ENCODE measurements at regions not wholly inside any gene's neighbourhood (a gene's known extent, or its start where the extent isn't known, plus 50 kb on each side); places are given as distances from the start of the nearest gene placed in this dataset.

DNA sequence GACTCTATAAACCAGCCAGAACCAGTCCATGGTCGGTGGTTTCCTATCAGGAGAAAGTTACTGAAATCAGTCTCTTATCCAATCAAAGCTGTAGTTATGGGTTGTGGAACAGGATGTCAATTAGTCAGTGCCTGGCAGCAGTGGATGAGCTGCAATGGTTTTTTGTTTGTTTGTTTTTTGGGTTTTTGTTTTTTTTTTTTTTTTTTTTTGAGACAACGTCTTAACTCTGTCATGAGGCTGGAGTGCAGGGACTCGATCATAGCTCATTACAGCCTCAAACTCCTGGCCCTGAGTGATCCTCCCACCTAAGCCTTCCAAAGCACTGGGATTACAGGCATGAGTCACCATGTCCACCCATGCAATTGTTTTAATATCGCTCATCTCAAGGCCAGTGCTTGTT is 113.3 kb upstream of the CAND1 start:
- no peaks in the 10 kb centered on the region for H3K9me1 ChIP-seq (ENCODE audit: control insufficient read depth, insufficient read depth, low read length)
- intact Hi-C loops (cut with micrococcal nuclease) = no loop called here
- no peak overlapping the region for H3K4me2 ChIP-seq (ENCODE audit: insufficient read depth, low read length)
- FAIRE-seq (no peak), ATAC-seq (no peak), DNase-seq (ENCODE audit: extremely low read depth in 1 of 4, low spot score in 3 of 4) (no peak)
- H3K4me1 ChIP-seq (replicated peaks in 1 of 2; ENCODE audit: control insufficient read depth in 2 of 2, insufficient read depth in 2 of 2, low read length in 2 of 2) = no peaks in the 10 kb centered on the region
- H2AFZ ChIP-seq (ENCODE audit: low read depth, low read length) = no peak overlapping the region
- ChIA-PET POLR2A (no interaction called here), CTCF (ENCODE audit: low intra/inter-chr PET ratio) (no interaction called here)
- 0% methylated on average over 4 of the region's 4 CpGs for WGBS (ENCODE audit: insufficient coverage, low coverage, missing lambda C conversion rate)
- H3K4me3 ChIP-seq = no peak overlapping the region
- no peak overlapping the region for H3K9ac ChIP-seq (ENCODE audit: insufficient read depth in 1 of 2, low read depth in 2 of 2, low read length in 2 of 2)
- BruUV-seq (replicated peaks) = no TSS peak
- no peak overlapping the region for H3K27ac ChIP-seq (ENCODE audit: extremely low read depth, low read depth, low read length)
- no peaks in the 10 kb centered on the region for H4K20me1 ChIP-seq (replicated peaks; ENCODE audit: control insufficient read depth, insufficient read depth, low read length)
- no peaks in the 10 kb centered on the region for H3K36me3 ChIP-seq (ENCODE audit: control insufficient read depth, insufficient read depth, low read length)
- no peaks in the 10 kb centered on the region for H3K79me2 ChIP-seq (ENCODE audit: control insufficient read depth, insufficient read depth, low read length)
- H3K27me3 ChIP-seq (ENCODE audit: control insufficient read depth in 2 of 2, insufficient read depth in 2 of 2, low read length in 2 of 2) = no peaks in the 10 kb centered on the region; a peak in 1 of 5 replicates
- TF ChIP-seq, protein P1, sequence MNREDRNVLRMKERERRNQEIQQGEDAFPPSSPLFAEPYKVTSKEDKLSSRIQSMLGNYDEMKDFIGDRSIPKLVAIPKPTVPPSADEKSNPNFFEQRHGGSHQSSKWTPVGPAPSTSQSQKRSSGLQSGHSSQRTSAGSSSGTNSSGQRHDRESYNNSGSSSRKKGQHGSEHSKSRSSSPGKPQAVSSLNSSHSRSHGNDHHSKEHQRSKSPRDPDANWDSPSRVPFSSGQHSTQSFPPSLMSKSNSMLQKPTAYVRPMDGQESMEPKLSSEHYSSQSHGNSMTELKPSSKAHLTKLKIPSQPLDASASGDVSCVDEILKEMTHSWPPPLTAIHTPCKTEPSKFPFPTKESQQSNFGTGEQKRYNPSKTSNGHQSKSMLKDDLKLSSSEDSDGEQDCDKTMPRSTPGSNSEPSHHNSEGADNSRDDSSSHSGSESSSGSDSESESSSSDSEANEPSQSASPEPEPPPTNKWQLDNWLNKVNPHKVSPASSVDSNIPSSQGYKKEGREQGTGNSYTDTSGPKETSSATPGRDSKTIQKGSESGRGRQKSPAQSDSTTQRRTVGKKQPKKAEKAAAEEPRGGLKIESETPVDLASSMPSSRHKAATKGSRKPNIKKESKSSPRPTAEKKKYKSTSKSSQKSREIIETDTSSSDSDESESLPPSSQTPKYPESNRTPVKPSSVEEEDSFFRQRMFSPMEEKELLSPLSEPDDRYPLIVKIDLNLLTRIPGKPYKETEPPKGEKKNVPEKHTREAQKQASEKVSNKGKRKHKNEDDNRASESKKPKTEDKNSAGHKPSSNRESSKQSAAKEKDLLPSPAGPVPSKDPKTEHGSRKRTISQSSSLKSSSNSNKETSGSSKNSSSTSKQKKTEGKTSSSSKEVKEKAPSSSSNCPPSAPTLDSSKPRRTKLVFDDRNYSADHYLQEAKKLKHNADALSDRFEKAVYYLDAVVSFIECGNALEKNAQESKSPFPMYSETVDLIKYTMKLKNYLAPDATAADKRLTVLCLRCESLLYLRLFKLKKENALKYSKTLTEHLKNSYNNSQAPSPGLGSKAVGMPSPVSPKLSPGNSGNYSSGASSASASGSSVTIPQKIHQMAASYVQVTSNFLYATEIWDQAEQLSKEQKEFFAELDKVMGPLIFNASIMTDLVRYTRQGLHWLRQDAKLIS (CRISPR knock-in tag; IDR thresholded peaks at IDR 0.05) = no peak
- TF ChIP-seq KDM4B (IDR thresholded peaks at IDR 0.05; ENCODE audit: borderline replicate concordance in 2 of 2, low read depth in 1 of 2) = no peak
- TF ChIP-seq STAT5A (IDR thresholded peaks at IDR 0.05; ENCODE audit: borderline replicate concordance, low read length) = no peak
- TF ChIP-seq ESRRA (IDR thresholded peaks at IDR 0.05; ENCODE audit: borderline replicate concordance, low read depth) = no peak
- no peak for TF ChIP-seq FOS (IDR thresholded peaks at IDR 0.05; ENCODE audit: extremely low read depth, insufficient read length)
- no peak for TF ChIP-seq SMARCB1 (IDR thresholded peaks at IDR 0.05; ENCODE audit: insufficient read length, low read depth)
- TF ChIP-seq ZNF274 (IDR thresholded peaks at IDR 0.05; ENCODE audit: borderline replicate concordance, low read depth, low read length) = no peak
- TF ChIP-seq NR1H2 (CRISPR knock-in tag; IDR thresholded peaks at IDR 0.05) = no peak
- no peak for TF ChIP-seq ZBTB5 (IDR thresholded peaks at IDR 0.05)
- TF ChIP-seq, protein P2, sequence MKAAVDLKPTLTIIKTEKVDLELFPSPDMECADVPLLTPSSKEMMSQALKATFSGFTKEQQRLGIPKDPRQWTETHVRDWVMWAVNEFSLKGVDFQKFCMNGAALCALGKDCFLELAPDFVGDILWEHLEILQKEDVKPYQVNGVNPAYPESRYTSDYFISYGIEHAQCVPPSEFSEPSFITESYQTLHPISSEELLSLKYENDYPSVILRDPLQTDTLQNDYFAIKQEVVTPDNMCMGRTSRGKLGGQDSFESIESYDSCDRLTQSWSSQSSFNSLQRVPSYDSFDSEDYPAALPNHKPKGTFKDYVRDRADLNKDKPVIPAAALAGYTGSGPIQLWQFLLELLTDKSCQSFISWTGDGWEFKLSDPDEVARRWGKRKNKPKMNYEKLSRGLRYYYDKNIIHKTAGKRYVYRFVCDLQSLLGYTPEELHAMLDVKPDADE (conservative IDR thresholded peaks at IDR 0.05; ENCODE audit: control insufficient read depth, low read depth, low read length) = no peak
- no peak for TF ChIP-seq POLR2B (IDR thresholded peaks at IDR 0.05; ENCODE audit: low read depth, partially characterized antibody)
- no peak for TF ChIP-seq MEF2D (tag; conservative IDR thresholded peaks at IDR 0.05; ENCODE audit: low read depth)
- TF ChIP-seq ZNF232 (CRISPR knock-in tag; IDR thresholded peaks at IDR 0.05) = no peak
- in situ Hi-C loops (cut with MboI) = no loop called here
- H3K9me3 ChIP-seq (replicated peaks; ENCODE audit: control insufficient read depth, insufficient read depth, low read depth, low read length) = no peaks in the 10 kb centered on the region

All from K562 (cell line).